Body of pancreas (tissue), 4 donors: ENCODE measurements at regions not wholly inside any gene's neighbourhood (a gene's known extent, or its start where the extent isn't known, plus 50 kb on each side); places are given as distances from the start of the nearest gene placed in this dataset.

ENCODE experiments used
- CTCF ChIP-seq, 7 experiments: fragments of 450-650 bp in 4 of 7; fragments of 200-600 bp in 3 of 7; sonication (generic) in 3 of 7; IDR thresholded peaks; one replicate each; pipeline ENCODE4 v1.5.1; 2016 to 2019; ENCODE audit warnings: antibody characterized with exemption in 7 of 7
- POLR2A ChIP-seq, 3 donors: fragments of 450-650 bp; IDR thresholded peaks; one replicate each; pipeline ENCODE4 v1.6.1; 2016; ENCODE audit warnings: antibody characterized with exemption in 3 of 3, mild to moderate bottlenecking in 2 of 3

- TF ChIP-seq POLR2A (IDR thresholded peaks at IDR 0.05) = no peak
- no peak for TF ChIP-seq CTCF (IDR thresholded peaks at IDR 0.05)
These were observed 67.9 kb upstream of the EYA4 start for GRCh38 chr6:133173276-133173675.
